Peyer's patch (tissue), 4 donors: ENCODE measurements at regions not wholly inside any gene's neighbourhood (a gene's known extent, or its start where the extent isn't known, plus 50 kb on each side); places are given as distances from the start of the nearest gene placed in this dataset.

Experiments used
- DNase-seq, 3 donors: peaks; one replicate each; pipeline ENCODE4 v3.0.0-alpha.2; 2017 to 2019
- H3K27ac ChIP-seq, 4 donors: fragments of 200-600 bp; sonication (generic); one replicate each; pipeline ENCODE4 v1.5.1; 2016 to 2019
- H3K27me3 ChIP-seq, 2 donors: fragments of 200-600 bp; sonication (generic); one replicate each; pipeline ENCODE4 v1.5.1; 2019
- H3K36me3 ChIP-seq, 3 donors: fragments of 200-600 bp; sonication (generic); one replicate each; pipeline ENCODE4 v1.5.1; 2016 to 2019
- H3K4me1 ChIP-seq, 4 donors: fragments of 200-600 bp; sonication (generic); one replicate each; pipeline ENCODE4 v1.5.1; 2016 to 2019
- H3K4me3 ChIP-seq, 4 donors: fragments of 200-600 bp; sonication (generic); 1 replicate in 3 of 4; 2 replicates in 1 of 4; pipeline ENCODE4 v1.5.1; 2016 to 2019; ENCODE audit warnings: mild to moderate bottlenecking in 1 of 4
- H3K9me3 ChIP-seq, 4 donors: fragments of 200-600 bp; sonication (generic); one replicate each; pipeline ENCODE4 v1.5.1; 2016 to 2019; ENCODE audit warnings: mild to moderate bottlenecking in 1 of 4
- CTCF ChIP-seq, 6 experiments: fragments of 450-650 bp in 4 of 6; fragments of 200-600 bp in 2 of 6; sonication (generic) in 1 of 6; IDR thresholded peaks; one replicate each; pipeline ENCODE4 v1.5.1; 2017 to 2019; ENCODE audit warnings: antibody characterized with exemption in 6 of 6, mild to moderate bottlenecking in 3 of 6, moderate library complexity in 1 of 6
- POLR2A ChIP-seq, 2 donors: fragments of 450-650 bp; IDR thresholded peaks; one replicate each; pipeline ENCODE4 v1.5.1; 2017; ENCODE audit warnings: antibody characterized with exemption in 2 of 2, mild to moderate bottlenecking in 2 of 2, moderate library complexity in 2 of 2

- no peaks in the 10 kb centered on the region for H3K4me1 ChIP-seq
- DNase-seq: no peak
- H3K36me3 ChIP-seq: no peaks in the 10 kb centered on the region
- TF ChIP-seq POLR2A (IDR thresholded peaks at IDR 0.05): no peak
- no peak for TF ChIP-seq CTCF (IDR thresholded peaks at IDR 0.05)
- H3K27ac ChIP-seq: no peak overlapping the region
- no peaks in the 10 kb centered on the region for H3K9me3 ChIP-seq
- no peaks in the 10 kb centered on the region for H3K27me3 ChIP-seq
- H3K4me3 ChIP-seq: no peak overlapping the region
These were observed 50.9 kb upstream of the WARS2 start for GRCh38 chr1:119191325-119191724.

GRCh38 chr1:119204197-119204960 is 63.9 kb upstream of the WARS2 start:
- DNase-seq: no peak
- H3K36me3 ChIP-seq: no peaks in the 10 kb centered on the region

GRCh38 chr1:119204961-119205357 is 64.5 kb upstream of the WARS2 start:
- Histone ChIP-seq H3K27ac (no peak overlapping the region), H3K4me1 (no peaks in the 10 kb centered on the region), H3K4me3 (no peak overlapping the region), H3K9me3 (no peaks in the 10 kb centered on the region), H3K36me3 (no peaks in the 10 kb centered on the region), H3K27me3 (no peaks in the 10 kb centered on the region)
- TF ChIP-seq CTCF (IDR thresholded peaks at IDR 0.05) (no peak), POLR2A (IDR thresholded peaks at IDR 0.05) (no peak)
- DNase-seq: no peak

More at GRCh38 chr1:119204197-119204960, 63.9 kb upstream of the WARS2 start:
- Histone ChIP-seq H3K9me3 (peaks cover 0 to 2% (median 0%) of the 10 kb centered on the region in 4 donors), H3K27ac (no peak overlapping the region), H3K4me3 (no peak overlapping the region), H3K27me3 (no peaks in the 10 kb centered on the region), H3K4me1 (no peaks in the 10 kb centered on the region)
- TF ChIP-seq CTCF (IDR thresholded peaks at IDR 0.05): no peak
- TF ChIP-seq POLR2A (IDR thresholded peaks at IDR 0.05): no peak

- TF ChIP-seq CTCF (IDR thresholded peaks at IDR 0.05): no peak
- no peak for TF ChIP-seq POLR2A (IDR thresholded peaks at IDR 0.05)
- no peaks in the 10 kb centered on the region for H3K36me3 ChIP-seq
- H3K4me1 ChIP-seq: no peaks in the 10 kb centered on the region
- H3K4me3 ChIP-seq: no peak overlapping the region
- no peaks in the 10 kb centered on the region for H3K9me3 ChIP-seq
- no peak for DNase-seq
- no peaks in the 10 kb centered on the region for H3K27me3 ChIP-seq
- H3K27ac ChIP-seq: no peak overlapping the region
These were observed 68.6 kb upstream of the WARS2 start for GRCh38 chr1:119209061-119209460.

GRCh38 chr1:119209596-119210295 is 69.3 kb upstream of the WARS2 start:
- TF ChIP-seq CTCF (IDR thresholded peaks at IDR 0.05): no peak
- TF ChIP-seq POLR2A (IDR thresholded peaks at IDR 0.05): no peak
- H3K4me1 ChIP-seq: no peaks in the 10 kb centered on the region
- H3K27ac ChIP-seq: no peak overlapping the region
- no peaks in the 10 kb centered on the region for H3K9me3 ChIP-seq
- no peaks in the 10 kb centered on the region for H3K36me3 ChIP-seq
- H3K27me3 ChIP-seq: no peaks in the 10 kb centered on the region
- no peak for DNase-seq
- no peak overlapping the region for H3K4me3 ChIP-seq
